NCI-H2107 treated with DMSO at 0.1 percent for 48 hours (cell line): ENCODE measurements at regions not wholly inside any gene's neighbourhood (a gene's known extent, or its start where the extent isn't known, plus 50 kb on each side); places are given as distances from the start of the nearest gene placed in this dataset.
"Not testable (repeated sequence)": the region's sequence is repeated elsewhere in the genome, so short reads cannot be mapped to it uniquely, and the experiment has no call there.

Source experiments
- DNase-seq: peaks from one replicate; lab custom pipeline; 2025; ENCODE audit not compliant: unreplicated experiment; lab: John Stamatoyannopoulos, UW

GRCh38 chr6:27633221-27633688, 160.3 kb upstream of the ZNF184 start:
- DNase-seq: not testable (repeated sequence)

DNA sequence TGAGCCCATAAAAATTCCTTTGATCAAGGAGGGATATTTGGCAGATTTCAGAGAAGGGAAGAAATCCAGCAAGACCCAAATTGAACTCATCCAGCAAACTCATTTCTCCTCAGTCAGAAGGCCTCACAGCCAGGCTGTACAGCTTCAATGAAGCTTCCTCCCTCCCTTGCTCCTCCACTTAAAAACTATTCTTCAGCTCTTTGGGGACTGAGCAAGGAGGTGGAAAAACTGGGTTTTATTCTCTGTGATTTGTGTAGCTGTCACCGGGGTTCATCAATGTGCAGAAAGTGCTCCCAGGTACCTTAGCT, 158.7 kb upstream of the ZNF184 start:
- DNase-seq: no peak

GRCh38 chr6:27630727-27631608, 158.1 kb upstream of the ZNF184 start:
- DNase-seq: no peak

- DNase-seq: no peak
Measured at GRCh38 chr6:27624694-27625262, 151.9 kb upstream of the ZNF184 start.

DNA sequence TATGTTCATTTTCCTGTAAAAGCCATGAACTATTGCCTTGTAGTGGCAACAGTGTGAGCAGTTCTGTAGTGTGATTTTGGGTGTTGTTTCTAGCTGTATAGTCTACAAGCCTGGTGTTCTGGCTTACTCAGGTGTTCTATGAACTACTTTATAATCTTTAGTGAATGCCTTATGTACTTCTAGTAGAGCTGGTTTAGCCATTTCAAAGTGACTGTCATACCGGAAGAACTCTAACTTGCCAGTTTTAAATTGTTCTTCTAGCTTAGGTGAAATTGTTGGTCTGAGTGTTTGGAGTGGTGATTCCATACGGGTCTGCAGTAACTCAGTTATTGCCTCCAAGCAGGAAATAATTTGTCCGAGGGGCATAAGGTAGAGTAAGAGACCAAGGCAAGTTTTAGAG, 150.2 kb upstream of the ZNF184 start:
- DNase-seq: no peak

GRCh38 chr6:27619436-27619835, 146.5 kb upstream of the ZNF184 start:
- no peak for DNase-seq

DNA sequence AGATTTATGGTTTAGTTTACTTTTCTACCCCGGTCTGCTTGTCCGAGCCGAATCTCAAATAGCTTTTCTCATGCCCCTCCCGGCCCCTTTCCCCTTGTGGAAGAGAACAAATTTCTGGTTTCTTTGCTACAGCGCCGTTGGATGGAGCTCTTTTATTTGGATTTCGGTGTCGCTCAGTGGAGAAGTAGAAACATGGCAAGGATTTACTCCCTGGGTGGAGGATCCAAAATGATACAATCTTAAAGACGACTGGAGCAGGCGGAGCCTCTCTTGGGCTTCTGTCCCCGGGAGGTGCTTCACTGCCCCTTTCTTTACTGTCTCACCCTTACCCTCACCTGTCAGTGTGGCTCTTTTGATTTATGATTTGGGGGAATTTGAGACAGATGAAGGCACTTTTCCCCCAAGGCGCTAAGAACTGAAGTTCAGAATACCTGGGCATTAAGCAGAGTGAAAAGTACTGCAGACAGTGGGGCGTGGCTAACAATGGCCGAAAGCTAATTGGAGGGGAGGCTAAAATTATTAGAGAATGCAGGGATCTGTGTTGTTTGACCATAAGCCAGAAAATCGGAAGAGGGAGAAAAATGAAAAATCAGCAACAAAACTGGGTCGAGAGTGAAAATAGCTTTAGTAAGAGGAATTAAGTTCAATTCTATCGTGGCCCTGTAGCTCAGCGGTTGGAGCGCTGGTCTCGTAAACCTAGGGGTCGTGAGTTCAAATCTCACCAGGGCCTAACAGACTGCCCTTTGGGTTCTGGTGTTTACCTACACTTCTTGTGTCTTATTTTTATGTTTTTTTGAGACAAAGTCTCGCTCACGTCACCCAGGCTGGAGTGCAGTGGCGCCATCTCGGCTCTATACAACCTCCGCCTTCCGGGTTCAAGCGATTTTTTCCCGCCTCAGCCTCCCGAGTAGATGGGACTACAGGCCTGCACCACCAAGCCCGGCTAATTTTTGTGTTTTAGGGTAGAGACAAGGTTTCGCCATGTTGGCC, 145.1 kb upstream of the ZNF184 start:
- no peak for DNase-seq

DNA sequence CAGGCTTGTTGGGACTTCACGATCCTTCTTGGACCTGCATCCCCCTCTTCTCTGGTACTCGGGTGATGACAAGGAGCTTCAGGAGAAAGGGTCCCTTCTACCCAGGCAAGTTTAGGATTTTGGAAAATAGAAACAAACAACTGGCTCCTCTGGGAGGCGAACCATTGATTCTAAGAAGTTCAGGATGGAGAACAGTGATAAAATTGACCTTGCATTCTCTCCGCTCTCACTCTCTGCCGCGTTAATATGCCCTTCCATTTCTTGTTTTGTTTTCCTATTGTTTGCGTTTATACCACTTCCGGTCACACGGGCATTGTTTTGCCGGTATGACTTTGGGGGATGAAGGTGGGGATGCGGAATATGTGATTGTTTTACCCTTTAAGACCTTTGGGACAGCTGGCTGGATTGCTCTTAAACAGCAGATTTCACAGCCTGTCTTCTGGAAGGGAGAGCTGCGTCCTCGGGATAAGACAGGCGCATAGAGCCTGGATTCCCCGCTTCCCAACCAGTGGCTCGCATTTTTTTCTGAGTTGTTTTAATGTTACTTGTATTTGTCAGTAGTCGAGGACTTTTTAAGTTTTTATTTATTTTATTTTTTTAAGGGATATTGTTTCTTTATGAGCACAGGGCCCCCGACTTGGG, 144.3 kb upstream of the ZNF184 start:
- no peak for DNase-seq

- DNase-seq: no peak
Measured at GRCh38 chr6:27616328-27617045, 143.6 kb upstream of the ZNF184 start.

DNA sequence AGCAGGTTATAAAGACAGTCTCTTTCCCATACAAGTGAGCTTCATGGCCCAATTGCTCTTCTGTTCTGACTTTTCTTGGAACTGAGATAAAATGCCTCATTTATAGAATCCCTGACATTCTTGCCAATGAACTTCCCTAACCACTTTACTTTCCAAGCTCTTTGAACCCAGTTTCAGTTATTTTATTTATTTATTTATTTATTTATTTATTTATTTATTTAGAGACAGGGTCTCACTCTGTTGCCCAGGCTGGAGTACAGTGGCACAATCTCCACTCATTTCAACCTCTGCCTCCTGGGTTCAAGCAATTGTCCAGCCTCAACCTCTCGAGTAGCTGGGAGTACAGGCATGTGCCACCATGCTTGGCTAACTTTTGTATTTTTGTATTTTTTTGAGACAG, 138.5 kb upstream of the ZNF184 start:
- no peak for DNase-seq

- no peak for DNase-seq
Measured at GRCh38 chr6:27608916-27609883, 136.3 kb upstream of the ZNF184 start.

- DNase-seq: no peak
Measured at GRCh38 chr6:27605401-27606342, 132.8 kb upstream of the ZNF184 start.

GRCh38 chr6:27604986-27605385, 132.1 kb upstream of the ZNF184 start:
- no peak for DNase-seq

DNA sequence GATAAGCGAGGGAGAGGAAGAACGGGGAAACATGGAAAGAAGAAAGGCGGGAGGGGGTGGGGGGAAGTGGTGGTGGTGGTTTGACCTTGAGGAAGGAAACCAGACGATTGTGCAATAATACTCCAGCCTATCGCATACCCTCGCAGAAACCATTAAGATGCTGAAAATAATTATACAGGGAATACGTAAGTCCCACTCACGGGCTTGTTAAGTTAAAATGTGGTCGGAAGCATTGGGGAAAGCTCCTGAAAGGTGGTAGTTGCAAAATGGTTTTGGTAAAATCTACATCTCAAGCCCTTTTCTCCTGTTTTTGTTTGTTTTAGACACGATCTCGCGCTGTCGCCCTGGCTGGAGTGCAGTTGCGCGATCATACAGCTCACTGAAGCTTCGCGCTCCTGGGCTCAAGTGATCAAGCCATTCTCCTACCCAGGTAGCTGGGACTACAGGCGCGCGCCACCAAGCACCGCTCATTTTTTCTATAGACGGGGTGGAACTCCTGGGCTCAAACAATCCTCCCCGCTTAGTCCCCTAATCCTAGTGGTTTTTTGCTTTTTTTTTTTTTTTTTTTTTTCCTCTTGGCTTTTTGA, 128.9 kb upstream of the ZNF184 start:
- DNase-seq: no peak

GRCh38 chr6:27599859-27600532, 127.1 kb upstream of the ZNF184 start:
- no peak for DNase-seq

GRCh38 chr6:27597031-27597567, 124.2 kb upstream of the ZNF184 start:
- not testable (repeated sequence) for DNase-seq

- no peak for DNase-seq
Measured at GRCh38 chr6:27593861-27594260, 121.0 kb upstream of the ZNF184 start.
